Trophoblast cell (in vitro differentiated cells and primary cell): ENCODE measurements at regions not wholly inside any gene's neighbourhood (a gene's known extent, or its start where the extent isn't known, plus 50 kb on each side); places are given as distances from the start of the nearest gene placed in this dataset.

Experiments
- DNase-seq, 2 donors: peaks; one replicate each; pipeline ENCODE4 v3.0.0-alpha.2; 2016
- H2AFZ ChIP-seq: 2 replicates; pipeline ENCODE4 v1.6.1; 2013; ENCODE audit warnings: low read length, moderate library complexity, mild to moderate bottlenecking; ENCODE audit not compliant: insufficient read depth, poor library complexity
- H2AK5ac ChIP-seq: 2 replicates; pipeline ENCODE4 v1.6.1; 2013; ENCODE audit warnings: mild to moderate bottlenecking, low read length
- H2BK120ac ChIP-seq: 2 replicates; pipeline ENCODE4 v1.6.1; 2013; ENCODE audit warnings: low read length, mild to moderate bottlenecking, moderate library complexity; ENCODE audit not compliant: insufficient read depth, poor library complexity
- H2BK12ac ChIP-seq: 2 replicates; pipeline ENCODE4 v1.6.1; 2013; ENCODE audit warnings: mild to moderate bottlenecking, low read length, moderate library complexity
- H2BK5ac ChIP-seq: 2 replicates; pipeline ENCODE4 v1.6.1; 2013; ENCODE audit warnings: low read length, low read depth, moderate library complexity, mild to moderate bottlenecking; ENCODE audit not compliant: poor library complexity
- H3K14ac ChIP-seq: 2 replicates; pipeline ENCODE4 v1.6.1; 2013; ENCODE audit warnings: mild to moderate bottlenecking, low read length
- H3K18ac ChIP-seq: 2 replicates; pipeline ENCODE4 v1.6.1; 2013; ENCODE audit warnings: mild to moderate bottlenecking, low read length
- H3K23ac ChIP-seq: 2 replicates; pipeline ENCODE4 v1.6.1; 2013; ENCODE audit warnings: low read length
- H3K27ac ChIP-seq: 2 replicates; pipeline ENCODE4 v1.5.1; 2013; ENCODE audit warnings: low read depth, mild to moderate bottlenecking, inconsistent platforms, low read length, moderate library complexity
- H3K27me3 ChIP-seq: 2 replicates; pipeline ENCODE4 v1.6.1; 2013; ENCODE audit warnings: inconsistent platforms, mild to moderate bottlenecking, low read length, moderate library complexity; ENCODE audit not compliant: insufficient read depth
- H3K36me3 ChIP-seq, 2 experiments: 1 replicate in 1 of 2; 2 replicates in 1 of 2; pipeline ENCODE4 v1.6.1; 2013; ENCODE audit warnings: low read length in 2 of 2, mild to moderate bottlenecking in 2 of 2, moderate library complexity in 1 of 2; ENCODE audit not compliant: insufficient read depth in 2 of 2, control insufficient read depth in 1 of 2
- H3K4ac ChIP-seq: 2 replicates; pipeline ENCODE4 v1.6.1; 2013; ENCODE audit warnings: low read depth, mild to moderate bottlenecking, low read length, moderate library complexity
- H3K4me1 ChIP-seq, 2 experiments: 1 replicate in 1 of 2; 2 replicates in 1 of 2; pipeline ENCODE4 v1.6.1; 2013; ENCODE audit warnings: low read length in 2 of 2, mild to moderate bottlenecking in 2 of 2, moderate library complexity in 1 of 2; ENCODE audit not compliant: insufficient read depth in 2 of 2, control insufficient read depth in 1 of 2
- H3K4me2 ChIP-seq: 2 replicates; pipeline ENCODE4 v1.6.1; 2013; ENCODE audit warnings: inconsistent platforms, mild to moderate bottlenecking, low read length, moderate library complexity
- H3K4me3 ChIP-seq: 2 replicates; pipeline ENCODE4 v1.5.1; 2013; ENCODE audit warnings: mild to moderate bottlenecking, low read depth, low read length, inconsistent platforms
- H3K79me1 ChIP-seq: one replicate; pipeline ENCODE4 v1.6.1; 2013; ENCODE audit warnings: low read length
- H3K79me2 ChIP-seq: 2 replicates; pipeline ENCODE4 v1.6.1; 2013; ENCODE audit warnings: low read length, mild to moderate bottlenecking; ENCODE audit not compliant: control insufficient read depth, insufficient read depth, poor library complexity
- H3K9ac ChIP-seq: 2 replicates; pipeline ENCODE4 v1.6.1; 2013; ENCODE audit warnings: mild to moderate bottlenecking, low read length
- H3K9me3 ChIP-seq: 2 replicates; pipeline ENCODE4 v1.6.1; 2013; ENCODE audit warnings: low read depth, mild to moderate bottlenecking, control low read depth, inconsistent platforms, low read length; ENCODE audit not compliant: insufficient read depth
- H4K12ac ChIP-seq: 2 replicates; pipeline ENCODE4 v1.6.1; 2013; ENCODE audit warnings: low read depth, mild to moderate bottlenecking, low read length, moderate library complexity
- H4K8ac ChIP-seq: 2 replicates; pipeline ENCODE4 v1.6.1; 2013; ENCODE audit warnings: low read depth, mild to moderate bottlenecking, low read length, moderate library complexity
- H4K91ac ChIP-seq: one replicate; pipeline ENCODE4 v1.6.1; 2013; ENCODE audit warnings: low read depth, mild to moderate bottlenecking, low read length, moderate library complexity
- WGBS: extraction: QIAGEN DNeasy Blood & Tissue Kit; methylation state at CpG from one replicate; pipeline ENCODE4 v1.1.7; 2013; ENCODE audit warnings: missing lambda C conversion rate; ENCODE audit not compliant: insufficient read length, insufficient coverage; ENCODE audit errors: extremely low coverage; 5-methylcytosine and 5-hydroxymethylcytosine counted together

GRCh38 chr7:7102906-7103305 is 79.4 kb upstream of the C1GALT1 start:
- WGBS, result no CpG with 5 or more reads among the region's 12 CpGs
- Histone ChIP-seq H3K79me1 (peaks cover 27% of the 10 kb centered on the region), H3K14ac (peak overlapping the region; percentile 42), H2BK5ac (peak overlapping the region; percentile 75), H3K9me3 (no peaks in the 10 kb centered on the region), H4K8ac (peak overlapping the region; percentile 64), H2BK12ac (peak overlapping the region; percentile 98), H3K36me3 (no peaks in the 10 kb centered on the region), H3K79me2 (no peaks in the 10 kb centered on the region), H3K4me1 (peaks cover 6 to 9% of the 10 kb centered on the region in 2 experiments), H2AFZ (no peak overlapping the region), H4K91ac (peak overlapping the region; percentile 87), H3K18ac (peak overlapping the region; percentile 51), H4K12ac (no peak overlapping the region), H2BK120ac (peak overlapping the region; percentile 79), H3K4ac (peak overlapping the region; percentile 84), H3K27ac (no peak overlapping the region), H3K9ac (no peak overlapping the region), H3K4me2 (no peak overlapping the region), H3K4me3 (no peak overlapping the region), H3K23ac (no peak overlapping the region), H2AK5ac (peak overlapping the region; percentile 94), H3K27me3 (no peaks in the 10 kb centered on the region)
- no peak for DNase-seq

GRCh38 chr7:7103343-7104313 is 78.7 kb upstream of the C1GALT1 start:
- DNase-seq, result peak in 1 of 2 donors; percentile 87
- Histone ChIP-seq H3K4me1 (peaks cover 6 to 9% of the 10 kb centered on the region in 2 experiments), H3K4me3 (no peak overlapping the region), H3K4ac (peak overlapping the region; percentile 47), H2AK5ac (peak overlapping the region; percentile 99), H3K27me3 (no peaks in the 10 kb centered on the region), H3K9ac (no peak overlapping the region), H2BK5ac (peak overlapping the region; percentile 70), H2BK12ac (peak overlapping the region; percentile 100), H3K23ac (no peak overlapping the region), H3K36me3 (no peaks in the 10 kb centered on the region), H4K12ac (no peak overlapping the region), H3K27ac (no peak overlapping the region), H3K4me2 (no peak overlapping the region), H4K8ac (peak overlapping the region; percentile 76), H2AFZ (no peak overlapping the region), H3K14ac (peak overlapping the region; percentile 32), H2BK120ac (peak overlapping the region; percentile 85), H4K91ac (peak overlapping the region; percentile 83), H3K79me1 (peaks cover 25% of the 10 kb centered on the region), H3K9me3 (no peaks in the 10 kb centered on the region), H3K79me2 (no peaks in the 10 kb centered on the region), H3K18ac (peak overlapping the region; percentile 85)
- no CpG with 5 or more reads among the region's 29 CpGs for WGBS

GRCh38 chr7:7104314-7104698 is 78.0 kb upstream of the C1GALT1 start:
- Histone ChIP-seq H3K9me3 (no peaks in the 10 kb centered on the region), H3K4me3 (no peak overlapping the region), H3K27ac (no peak overlapping the region), H3K27me3 (no peaks in the 10 kb centered on the region), H3K23ac (no peak overlapping the region), H3K36me3 (no peaks in the 10 kb centered on the region), H3K79me2 (no peaks in the 10 kb centered on the region), H2BK12ac (peak overlapping the region; percentile 100), H2AK5ac (peak overlapping the region; percentile 99), H3K4me2 (no peak overlapping the region), H4K8ac (no peak overlapping the region), H4K91ac (peak overlapping the region; percentile 83), H4K12ac (no peak overlapping the region), H3K14ac (no peak overlapping the region), H2BK120ac (peak overlapping the region; percentile 85), H3K18ac (no peak overlapping the region), H2AFZ (no peak overlapping the region), H3K4ac (no peak overlapping the region), H2BK5ac (peak overlapping the region; percentile 70), H3K79me1 (peaks cover 22% of the 10 kb centered on the region), H3K9ac (no peak overlapping the region), H3K4me1 (peaks cover 6 to 9% of the 10 kb centered on the region in 2 experiments)
- no peak for DNase-seq
- no CpG with 5 or more reads among the region's 7 CpGs for WGBS

DNA sequence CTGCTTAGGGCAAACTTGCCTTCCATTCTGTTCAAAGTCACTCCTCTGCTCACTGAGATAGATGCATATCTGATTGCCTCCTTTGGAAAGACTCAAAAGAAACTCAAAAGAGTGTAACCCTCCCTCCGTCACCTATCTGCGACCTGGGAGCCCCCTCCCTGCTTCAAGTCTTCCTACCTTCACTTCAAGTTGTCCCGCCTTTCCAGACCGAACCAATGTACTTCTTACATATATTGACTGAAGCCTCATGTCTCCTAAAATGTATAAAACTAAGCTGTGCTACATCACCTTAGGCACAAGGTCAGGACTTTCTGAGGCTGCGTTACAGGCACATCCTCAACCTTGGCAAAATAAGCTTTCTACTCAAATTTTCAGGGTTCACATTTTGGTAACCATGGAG is 77.4 kb upstream of the C1GALT1 start:
- Histone ChIP-seq H3K23ac (no peak overlapping the region), H3K27ac (no peak overlapping the region)

More for the DNA sequence above, 77.4 kb upstream of the C1GALT1 start:
- Histone ChIP-seq H3K4me2 (no peak overlapping the region), H3K4me3 (no peak overlapping the region), H3K9me3 (no peaks in the 10 kb centered on the region), H3K79me1 (peaks cover 22% of the 10 kb centered on the region), H2BK120ac (no peak overlapping the region), H3K79me2 (no peaks in the 10 kb centered on the region), H3K4ac (no peak overlapping the region), H2AFZ (no peak overlapping the region), H3K27me3 (no peaks in the 10 kb centered on the region), H2BK12ac (peak overlapping the region; percentile 3), H2BK5ac (no peak overlapping the region), H2AK5ac (no peak overlapping the region), H3K4me1 (peaks cover 5 to 8% of the 10 kb centered on the region in 2 experiments), H3K36me3 (no peaks in the 10 kb centered on the region), H3K9ac (no peak overlapping the region), H4K12ac (no peak overlapping the region), H3K18ac (no peak overlapping the region), H4K8ac (no peak overlapping the region), H4K91ac (no peak overlapping the region), H3K14ac (no peak overlapping the region)
- DNase-seq, result no peak
- WGBS, result no CpG with 5 or more reads among the region's 5 CpGs
